BE2C (cell line): ENCODE measurements at regions not wholly inside any gene's neighbourhood (a gene's known extent, or its start where the extent isn't known, plus 50 kb on each side); places are given as distances from the start of the nearest gene placed in this dataset.

ENCODE experiments used
- DNase-seq: peaks from one replicate; pipeline ENCODE4 v3.0.0-alpha.2; 2020
- H3K27me3 ChIP-seq: fragments of 250-450 bp; sonication (Bioruptor Pico); 2 replicates; pipeline ENCODE4 v1.5.1; 2020; ENCODE audit warnings: mild to moderate bottlenecking
- H3K36me3 ChIP-seq: fragments of 250-450 bp; sonication (Bioruptor Pico); 2 replicates; pipeline ENCODE4 v1.5.1; 2020; ENCODE audit warnings: mild to moderate bottlenecking
- H3K4me1 ChIP-seq: fragments of 250-450 bp; sonication (Bioruptor Pico); 2 replicates; pipeline ENCODE4 v1.5.1; 2020
- H3K4me3 ChIP-seq: 2 replicates; pipeline ENCODE4 v1.5.1; 2011; ENCODE audit warnings: low read depth, low read length
- H3K9me3 ChIP-seq: fragments of 250-450 bp; sonication (Bioruptor Pico); 2 replicates; pipeline ENCODE4 v1.5.1; 2020
- CTCF ChIP-seq: IDR thresholded peaks from 2 replicates; pipeline ENCODE4 v1.5.1; 2012; ENCODE audit warnings: mild to moderate bottlenecking, low read depth, low read length

- Histone ChIP-seq H3K4me3 (no peak overlapping the region), H3K4me1 (no peaks in the 10 kb centered on the region), H3K27me3 (no peaks in the 10 kb centered on the region), H3K36me3 (no peaks in the 10 kb centered on the region), H3K9me3 (no peaks in the 10 kb centered on the region)
- TF ChIP-seq CTCF: no peak
- DNase-seq: no peak
These were observed 74.1 kb upstream of the BASP1 start for GRCh38 chr5:17143335-17143734.

- no peaks in the 10 kb centered on the region for H3K9me3 ChIP-seq
- no peaks in the 10 kb centered on the region for H3K4me1 ChIP-seq
- H3K27me3 ChIP-seq: no peaks in the 10 kb centered on the region
- H3K4me3 ChIP-seq: no peak overlapping the region
- DNase-seq: no peak
- H3K36me3 ChIP-seq: no peaks in the 10 kb centered on the region
- no peak for TF ChIP-seq CTCF
These were observed 71.1 kb upstream of the BASP1 start for GRCh38 chr5:17146280-17146841.

DNA sequence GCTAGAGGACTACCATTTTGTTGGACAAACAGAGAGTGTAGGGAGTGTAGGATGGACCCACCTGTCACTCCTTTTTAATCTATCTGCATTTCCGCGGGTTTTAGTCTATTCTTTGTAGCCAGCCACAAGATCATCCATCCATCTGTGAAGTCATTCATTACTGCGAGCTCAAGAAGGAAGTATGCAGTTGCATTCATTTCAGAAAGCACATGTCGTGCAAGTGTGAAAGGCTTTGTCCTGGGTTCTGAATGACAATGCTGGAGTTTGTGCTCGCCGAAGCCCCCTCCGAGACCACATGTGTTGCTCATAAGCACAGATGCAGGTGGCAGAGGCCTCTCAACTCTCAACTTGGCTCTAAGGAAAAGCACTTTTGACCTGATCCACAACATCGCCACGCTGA is 70.3 kb upstream of the BASP1 start:
- no peak for TF ChIP-seq CTCF
- no peaks in the 10 kb centered on the region for H3K36me3 ChIP-seq
- no peaks in the 10 kb centered on the region for H3K27me3 ChIP-seq
- no peaks in the 10 kb centered on the region for H3K9me3 ChIP-seq
- no peak for DNase-seq
- no peaks in the 10 kb centered on the region for H3K4me1 ChIP-seq
- no peak overlapping the region for H3K4me3 ChIP-seq

DNA sequence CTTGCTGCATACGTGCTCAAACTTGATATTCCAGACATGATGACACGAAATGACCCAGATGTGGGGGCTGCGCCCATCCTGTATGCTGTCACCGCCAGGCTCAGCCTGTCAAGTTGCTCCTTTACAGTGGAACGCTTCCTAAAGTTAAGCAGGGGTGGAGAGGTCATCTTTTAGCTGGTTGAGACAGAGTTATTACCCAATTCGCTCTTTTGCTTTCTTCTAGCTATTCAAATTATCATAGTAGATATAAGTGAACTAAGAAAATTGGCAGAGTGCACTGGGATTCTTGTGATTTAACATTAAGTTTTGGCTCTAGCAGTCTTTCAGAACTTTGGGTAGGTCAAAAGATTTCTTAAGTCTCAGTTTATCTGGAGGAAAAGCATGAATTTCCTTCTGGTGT is 69.8 kb upstream of the BASP1 start:
- Histone ChIP-seq H3K27me3 (no peaks in the 10 kb centered on the region), H3K4me1 (no peaks in the 10 kb centered on the region)
- no peak for DNase-seq

DNA sequence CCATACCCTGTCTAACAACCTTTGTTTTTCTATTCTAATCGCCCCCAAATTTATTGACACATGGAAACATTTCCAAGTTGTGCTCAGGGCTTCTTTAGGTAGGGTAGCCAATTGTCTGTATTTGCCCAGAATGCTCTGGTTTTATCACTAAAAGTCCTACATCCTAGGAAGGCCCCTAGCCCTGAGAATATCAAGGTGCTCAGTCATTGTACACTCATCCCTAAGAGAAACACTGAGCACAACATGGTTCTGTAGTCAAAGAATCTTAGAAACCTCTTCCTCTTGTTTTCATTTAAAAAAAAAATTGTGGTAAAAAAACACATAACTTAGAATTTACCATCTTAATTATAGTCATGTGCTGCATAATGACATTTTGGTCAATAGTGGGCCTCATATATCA is 69.0 kb upstream of the BASP1 start:
- Histone ChIP-seq H3K9me3 (no peaks in the 10 kb centered on the region), H3K36me3 (no peaks in the 10 kb centered on the region), H3K4me3 (no peak overlapping the region), H3K4me1 (no peaks in the 10 kb centered on the region), H3K27me3 (no peaks in the 10 kb centered on the region)
- no peak for DNase-seq
- TF ChIP-seq CTCF: no peak

More for the DNA sequence above, 69.8 kb upstream of the BASP1 start:
- Histone ChIP-seq H3K4me3 (no peak overlapping the region), H3K36me3 (no peaks in the 10 kb centered on the region), H3K9me3 (no peaks in the 10 kb centered on the region)
- no peak for TF ChIP-seq CTCF

DNA sequence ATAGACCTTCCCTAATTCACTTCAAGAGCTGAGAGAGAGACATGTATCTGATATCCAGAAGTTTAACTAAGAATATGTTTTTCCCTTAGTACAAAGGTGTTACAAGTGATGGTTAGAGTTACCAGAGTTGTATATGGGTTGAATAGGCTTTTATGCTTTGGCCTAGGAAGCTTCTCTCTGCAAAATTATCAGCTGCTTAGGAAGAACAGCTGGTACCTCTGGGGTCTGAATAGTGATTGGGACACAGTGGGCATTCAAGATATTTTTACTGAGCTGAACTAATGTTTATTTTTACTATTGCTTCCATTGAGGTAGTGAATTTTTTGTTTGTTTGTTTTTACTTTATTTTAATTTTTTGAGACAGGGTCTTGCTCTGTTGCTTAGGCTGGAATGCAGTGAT is 67.6 kb upstream of the BASP1 start:
- Histone ChIP-seq H3K4me1 (no peaks in the 10 kb centered on the region), H3K9me3 (no peaks in the 10 kb centered on the region), H3K27me3 (no peaks in the 10 kb centered on the region), H3K4me3 (no peak overlapping the region), H3K36me3 (no peaks in the 10 kb centered on the region)
- TF ChIP-seq CTCF: no peak
- no peak for DNase-seq
